ENCODE measurements at regions not wholly inside any gene's neighbourhood (a gene's known extent, or its start where the extent isn't known, plus 50 kb on each side); places are given as distances from the start of the nearest gene placed in this dataset.

GRCh38 chr1:4963251-4963650 lies 308.8 kb downstream of the AJAP1 start:
- TF ChIP-seq, protein P1, sequence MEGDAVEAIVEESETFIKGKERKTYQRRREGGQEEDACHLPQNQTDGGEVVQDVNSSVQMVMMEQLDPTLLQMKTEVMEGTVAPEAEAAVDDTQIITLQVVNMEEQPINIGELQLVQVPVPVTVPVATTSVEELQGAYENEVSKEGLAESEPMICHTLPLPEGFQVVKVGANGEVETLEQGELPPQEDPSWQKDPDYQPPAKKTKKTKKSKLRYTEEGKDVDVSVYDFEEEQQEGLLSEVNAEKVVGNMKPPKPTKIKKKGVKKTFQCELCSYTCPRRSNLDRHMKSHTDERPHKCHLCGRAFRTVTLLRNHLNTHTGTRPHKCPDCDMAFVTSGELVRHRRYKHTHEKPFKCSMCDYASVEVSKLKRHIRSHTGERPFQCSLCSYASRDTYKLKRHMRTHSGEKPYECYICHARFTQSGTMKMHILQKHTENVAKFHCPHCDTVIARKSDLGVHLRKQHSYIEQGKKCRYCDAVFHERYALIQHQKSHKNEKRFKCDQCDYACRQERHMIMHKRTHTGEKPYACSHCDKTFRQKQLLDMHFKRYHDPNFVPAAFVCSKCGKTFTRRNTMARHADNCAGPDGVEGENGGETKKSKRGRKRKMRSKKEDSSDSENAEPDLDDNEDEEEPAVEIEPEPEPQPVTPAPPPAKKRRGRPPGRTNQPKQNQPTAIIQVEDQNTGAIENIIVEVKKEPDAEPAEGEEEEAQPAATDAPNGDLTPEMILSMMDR (IDR thresholded peaks at IDR 0.05) = no peak
- no peak overlapping the region for H3K4me3 ChIP-seq
- no peak overlapping the region for H3K27ac ChIP-seq
- no peaks in the 10 kb centered on the region for H3K36me3 ChIP-seq
- no peaks in the 10 kb centered on the region for H3K4me1 ChIP-seq
- no peaks in the 10 kb centered on the region for H3K27me3 ChIP-seq
- no peaks in the 10 kb centered on the region for H3K9me3 ChIP-seq
- intact Hi-C loops (cut with DNase I) = no loop called here
- DNase-seq (ENCODE audit: low spot score in 2 of 2) = peak in 1 of 2 donors; percentile 61

DNA sequence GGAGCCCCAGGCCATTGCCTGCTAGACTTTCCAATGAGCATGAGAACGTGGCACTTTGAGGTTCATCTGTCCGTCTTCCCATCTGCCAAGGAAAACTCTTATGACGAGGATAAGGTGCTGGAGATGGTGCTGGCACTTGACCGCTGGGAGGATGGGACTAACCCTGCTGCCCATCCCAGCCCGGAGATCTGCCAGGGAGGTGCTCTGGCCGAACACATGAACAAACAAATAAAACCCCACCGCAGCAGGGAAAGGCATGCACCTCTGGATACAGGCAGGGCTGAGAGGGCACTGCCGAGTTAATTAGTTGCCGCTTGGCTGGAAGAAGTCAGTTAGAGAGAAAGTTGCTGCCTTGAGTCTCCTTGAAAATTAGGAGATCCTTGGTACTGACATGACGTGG lies 308.4 kb downstream of the AJAP1 start:
- no peaks in the 10 kb centered on the region for H3K9me3 ChIP-seq
- peak in 1 of 2 donors; percentile 24 for DNase-seq (ENCODE audit: low spot score in 2 of 2)
- intact Hi-C loops (cut with DNase I) = no loop called here
- H3K27me3 ChIP-seq = no peaks in the 10 kb centered on the region
- TF ChIP-seq, protein P1 (IDR thresholded peaks at IDR 0.05) = no peak
- H3K36me3 ChIP-seq = no peaks in the 10 kb centered on the region
- H3K4me1 ChIP-seq = no peaks in the 10 kb centered on the region
- H3K4me3 ChIP-seq = no peak overlapping the region
- no peak overlapping the region for H3K27ac ChIP-seq

DNA sequence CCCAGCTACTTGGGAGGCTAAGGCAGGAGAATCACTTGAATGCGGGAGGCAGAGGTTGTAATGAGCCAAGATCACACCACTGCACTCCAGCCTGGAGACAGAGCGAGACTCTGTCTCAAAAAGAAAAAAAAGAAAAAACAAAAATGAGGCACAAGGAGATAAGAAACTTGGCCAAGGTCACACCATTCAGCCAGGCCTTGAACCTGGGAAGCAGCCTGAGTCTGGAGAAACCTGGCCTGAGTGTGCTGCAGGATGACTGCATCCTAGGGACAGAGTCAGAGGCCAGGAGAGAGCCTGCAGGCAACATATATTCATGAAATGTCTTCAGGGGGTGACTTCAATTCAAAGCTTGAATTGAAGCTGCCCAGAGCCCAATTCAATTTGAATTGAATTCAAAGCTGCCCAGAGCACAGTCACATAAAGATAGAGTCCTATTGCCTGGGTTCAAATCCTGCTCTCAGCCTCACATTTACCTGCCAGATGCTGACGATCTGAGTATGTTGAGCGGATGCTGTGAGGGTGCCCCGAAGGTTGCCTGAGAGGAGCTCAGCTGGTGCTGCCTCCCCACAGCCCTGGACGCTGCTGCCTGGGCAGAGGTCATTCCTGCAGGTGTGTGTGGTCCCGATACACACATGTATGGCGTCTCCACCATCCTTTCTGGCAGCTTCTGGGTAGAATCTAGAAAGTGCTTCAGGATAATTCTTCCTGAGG lies 307.7 kb downstream of the AJAP1 start:
- TF ChIP-seq, protein P1 (IDR thresholded peaks at IDR 0.05) = no peak
- intact Hi-C loops (cut with DNase I) = no loop called here
- no peak overlapping the region for H3K27ac ChIP-seq
- no peaks in the 10 kb centered on the region for H3K4me1 ChIP-seq
- no peaks in the 10 kb centered on the region for H3K36me3 ChIP-seq
- H3K27me3 ChIP-seq = no peaks in the 10 kb centered on the region
- H3K4me3 ChIP-seq = no peak overlapping the region
- DNase-seq (ENCODE audit: low spot score in 2 of 2) = peak in 1 of 2 donors; percentile 34
- H3K9me3 ChIP-seq = no peaks in the 10 kb centered on the region

GRCh38 chr1:4960782-4961475 lies 306.5 kb downstream of the AJAP1 start:
- H3K27me3 ChIP-seq = no peaks in the 10 kb centered on the region
- DNase-seq (ENCODE audit: low spot score in 2 of 2) = peak in 1 of 2 donors; percentile 55
- intact Hi-C loops (cut with DNase I) = no loop called here
- no peak overlapping the region for H3K27ac ChIP-seq
- H3K4me3 ChIP-seq = no peak overlapping the region
- TF ChIP-seq, protein P1 (IDR thresholded peaks at IDR 0.05) = no peak
- no peaks in the 10 kb centered on the region for H3K36me3 ChIP-seq
- H3K4me1 ChIP-seq = no peaks in the 10 kb centered on the region
- H3K9me3 ChIP-seq = no peaks in the 10 kb centered on the region

DNA sequence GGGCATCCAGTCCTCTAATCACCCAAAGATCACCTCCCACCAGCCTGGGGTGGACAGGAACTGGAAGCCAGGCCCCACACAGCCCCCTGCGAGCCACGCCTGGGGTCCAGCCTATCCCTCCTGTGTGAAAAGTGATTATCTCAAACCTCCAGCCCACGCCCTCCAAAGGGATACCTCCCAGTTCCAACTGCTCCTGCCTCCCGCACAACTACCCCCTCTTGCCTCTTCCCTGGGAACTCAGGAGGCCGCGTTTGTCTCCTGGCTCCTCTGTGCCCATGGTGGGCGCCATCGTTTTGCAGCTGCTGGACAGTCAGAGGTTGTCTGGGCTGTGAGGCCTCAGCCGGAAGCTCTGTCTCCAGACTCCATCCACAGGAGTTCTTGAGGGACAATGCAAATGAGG lies 305.9 kb downstream of the AJAP1 start:
- no peaks in the 10 kb centered on the region for H3K36me3 ChIP-seq
- TF ChIP-seq, protein P1 (IDR thresholded peaks at IDR 0.05) = no peak
- no peaks in the 10 kb centered on the region for H3K4me1 ChIP-seq
- peak in 1 of 2 donors; percentile 15 for DNase-seq (ENCODE audit: low spot score in 2 of 2)
- no peak overlapping the region for H3K27ac ChIP-seq
- no peak overlapping the region for H3K4me3 ChIP-seq
- no peaks in the 10 kb centered on the region for H3K9me3 ChIP-seq
- intact Hi-C loops (cut with DNase I) = no loop called here
- H3K27me3 ChIP-seq = no peaks in the 10 kb centered on the region
